ENCODE measurements at regions not wholly inside any gene's neighbourhood (a gene's known extent, or its start where the extent isn't known, plus 50 kb on each side); places are given as distances from the start of the nearest gene placed in this dataset.

DNA sequence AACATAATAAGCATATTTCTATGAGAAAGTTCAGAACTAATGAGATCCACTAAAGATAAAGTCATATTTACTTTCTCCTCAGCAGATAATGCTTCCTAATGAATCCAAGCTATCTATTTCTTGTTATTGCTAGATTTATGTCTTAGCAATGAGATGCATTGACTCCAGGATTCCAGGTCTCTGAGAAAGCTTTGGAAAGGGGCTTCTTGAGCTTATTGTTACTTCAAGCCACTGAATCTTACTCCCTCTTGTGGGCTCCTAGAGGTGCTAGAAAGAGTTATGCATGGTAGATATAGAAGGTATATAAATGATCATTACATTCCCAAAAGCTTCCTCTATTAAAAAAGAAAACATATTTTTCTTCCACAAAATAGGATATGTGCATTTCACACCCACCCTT is 246.4 kb upstream of the ADAMTS5 start:
- TF ChIP-seq CTCF (IDR thresholded peaks at IDR 0.05; ENCODE audit: low read depth, low read length) = no peak
- H3K27me3 ChIP-seq (ENCODE audit: insufficient read depth, low read depth, severe bottlenecking) = peaks cover 50% of the 10 kb centered on the region
- no peak overlapping the region for H3K27ac ChIP-seq
- H3K9me3 ChIP-seq (ENCODE audit: severe bottlenecking) = no peaks in the 10 kb centered on the region
- no peak overlapping the region for H3K4me3 ChIP-seq (ENCODE audit: low read depth, low read length)
- DNase-seq = no peak
- H3K36me3 ChIP-seq = no peaks in the 10 kb centered on the region

DNA sequence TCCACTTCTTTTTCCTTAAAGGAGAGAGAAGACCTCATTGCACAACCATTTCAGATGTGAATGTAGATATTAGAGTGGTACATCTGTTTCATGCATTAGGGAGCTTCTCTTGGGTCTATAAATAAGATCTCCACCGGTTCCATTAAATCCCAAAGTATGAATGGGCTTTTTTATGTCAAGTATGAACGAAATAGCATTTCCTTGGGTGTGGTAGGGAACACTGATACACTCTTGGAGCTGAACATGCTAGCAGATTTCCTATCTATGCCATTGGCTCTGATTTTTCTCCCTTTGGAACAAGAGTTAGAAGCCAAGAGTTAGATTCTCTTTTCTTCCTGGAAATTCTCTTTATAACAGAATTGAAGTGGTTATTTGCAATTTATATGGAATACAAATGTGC is 245.6 kb upstream of the ADAMTS5 start:
- no peak overlapping the region for H3K27ac ChIP-seq
- peaks cover 44% of the 10 kb centered on the region for H3K27me3 ChIP-seq (ENCODE audit: insufficient read depth, low read depth, severe bottlenecking)
- no peaks in the 10 kb centered on the region for H3K9me3 ChIP-seq (ENCODE audit: severe bottlenecking)
- no peak overlapping the region for H3K4me3 ChIP-seq (ENCODE audit: low read depth, low read length)
- H3K36me3 ChIP-seq = no peaks in the 10 kb centered on the region
- TF ChIP-seq CTCF (IDR thresholded peaks at IDR 0.05; ENCODE audit: low read depth, low read length) = no peak
- DNase-seq = no peak

DNA sequence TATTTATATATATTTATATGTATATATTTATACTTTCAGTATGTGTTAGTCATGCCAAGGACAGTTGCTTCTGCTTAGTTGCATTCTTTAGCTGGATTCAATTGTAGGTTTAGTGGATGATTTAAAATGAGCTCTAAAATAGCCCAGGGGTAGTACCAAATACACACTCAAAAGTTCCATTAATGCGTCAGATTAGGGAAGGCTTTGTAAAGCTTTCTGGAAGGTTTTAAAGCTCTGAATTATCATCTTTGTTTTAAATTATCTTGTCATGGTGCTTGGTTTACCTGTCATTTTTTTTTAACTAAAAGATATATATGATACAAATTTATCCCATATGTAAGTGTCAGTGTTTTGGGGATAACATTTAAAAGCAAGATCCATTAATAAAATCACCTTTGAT is 242.7 kb upstream of the ADAMTS5 start:
- no peak overlapping the region for H3K27ac ChIP-seq
- TF ChIP-seq CTCF (IDR thresholded peaks at IDR 0.05; ENCODE audit: low read depth, low read length) = no peak
- no peak for DNase-seq

GRCh38 chr21:27206368-27206982 is 239.6 kb upstream of the ADAMTS5 start:
- Histone ChIP-seq H3K36me3 (no peaks in the 10 kb centered on the region), H3K27me3 (ENCODE audit: insufficient read depth, low read depth, severe bottlenecking) (peaks cover 41% of the 10 kb centered on the region), H3K4me3 (ENCODE audit: low read depth, low read length) (no peak overlapping the region), H3K27ac (no peak overlapping the region), H3K9me3 (ENCODE audit: severe bottlenecking) (no peaks in the 10 kb centered on the region)
- no peak for TF ChIP-seq CTCF (IDR thresholded peaks at IDR 0.05; ENCODE audit: low read depth, low read length)
- DNase-seq = no peak

More for the DNA sequence above, 242.7 kb upstream of the ADAMTS5 start:
- Histone ChIP-seq H3K36me3 (no peaks in the 10 kb centered on the region), H3K4me3 (ENCODE audit: low read depth, low read length) (no peak overlapping the region), H3K9me3 (ENCODE audit: severe bottlenecking) (no peaks in the 10 kb centered on the region), H3K27me3 (ENCODE audit: insufficient read depth, low read depth, severe bottlenecking) (peaks cover 32% of the 10 kb centered on the region)

DNA sequence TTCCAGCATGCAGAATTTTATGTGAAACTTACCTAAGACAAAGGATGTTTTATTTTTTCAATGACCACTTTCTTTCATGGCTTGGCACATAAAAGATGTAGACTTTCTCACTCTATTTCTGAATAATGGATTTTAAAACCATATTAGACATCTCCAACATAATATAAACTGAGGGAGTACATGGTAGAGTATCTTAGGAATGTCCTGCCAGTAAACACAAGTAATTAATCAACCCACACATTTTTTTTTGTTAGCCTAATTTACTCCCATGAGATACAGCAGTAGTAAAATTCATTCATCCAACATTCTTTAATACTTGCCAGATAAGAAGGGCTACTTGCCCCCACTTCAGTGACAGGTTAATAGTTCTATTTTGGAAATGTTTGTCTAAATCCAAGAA is 235.4 kb upstream of the ADAMTS5 start:
- Histone ChIP-seq H3K27ac (no peak overlapping the region), H3K36me3 (no peaks in the 10 kb centered on the region), H3K4me3 (ENCODE audit: low read depth, low read length) (no peak overlapping the region), H3K27me3 (ENCODE audit: insufficient read depth, low read depth, severe bottlenecking) (peaks cover 43% of the 10 kb centered on the region), H3K9me3 (ENCODE audit: severe bottlenecking) (no peaks in the 10 kb centered on the region)
- no peak for TF ChIP-seq CTCF (IDR thresholded peaks at IDR 0.05; ENCODE audit: low read depth, low read length)
- DNase-seq = no peak

DNA sequence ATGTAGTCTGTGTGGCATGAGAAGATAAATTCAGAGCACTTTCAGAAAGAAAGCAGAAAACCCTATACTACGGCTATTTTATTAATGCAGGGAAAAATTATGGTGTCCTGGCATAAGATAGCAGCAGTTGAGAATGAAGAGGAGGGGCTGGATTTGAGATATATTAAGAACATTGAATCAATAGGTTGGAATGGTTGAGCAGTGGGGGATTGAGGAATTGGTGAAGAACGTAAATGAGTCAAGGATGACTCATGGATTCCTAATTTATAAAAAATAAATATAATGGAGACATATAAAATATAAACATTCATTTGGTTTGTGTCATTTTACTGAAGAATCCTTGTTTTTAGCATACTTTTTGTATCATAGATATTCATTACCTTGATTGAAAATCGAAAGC is 234.3 kb upstream of the ADAMTS5 start:
- Histone ChIP-seq H3K4me3 (ENCODE audit: low read depth, low read length) (no peak overlapping the region), H3K27me3 (ENCODE audit: insufficient read depth, low read depth, severe bottlenecking) (peaks cover 46% of the 10 kb centered on the region), H3K9me3 (ENCODE audit: severe bottlenecking) (peaks cover 1% of the 10 kb centered on the region), H3K36me3 (no peaks in the 10 kb centered on the region), H3K27ac (no peak overlapping the region)
- TF ChIP-seq CTCF (IDR thresholded peaks at IDR 0.05; ENCODE audit: low read depth, low read length) = no peak
- DNase-seq = no peak
